ENCODE measurements at regions not wholly inside any gene's neighbourhood (a gene's known extent, or its start where the extent isn't known, plus 50 kb on each side); places are given as distances from the start of the nearest gene placed in this dataset.

DNA sequence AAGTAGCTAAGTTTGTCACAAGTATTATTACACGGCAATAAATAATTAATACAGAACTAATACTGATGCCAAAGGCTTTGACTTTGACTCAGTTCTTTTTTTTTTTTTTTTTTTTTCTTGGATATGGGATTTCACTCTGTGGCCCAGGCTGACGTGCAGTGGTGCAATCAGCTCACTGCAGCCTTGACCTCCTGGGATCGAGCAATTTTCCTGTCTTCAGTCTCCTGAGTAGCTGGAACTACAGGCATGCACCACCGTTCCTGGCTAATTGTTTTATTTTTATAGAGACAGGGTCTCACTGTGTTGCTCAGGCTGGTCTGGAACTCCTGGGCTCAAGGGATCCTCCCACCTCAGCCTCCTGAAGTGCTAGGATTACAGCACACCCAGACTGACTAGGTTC lies 284.5 kb downstream of the SS18 start:
- Mint-ChIP-seq H3K9me3 (ENCODE audit: unreplicated experiment) (peaks cover 9% of the 10 kb centered on the region), H3K4me3 (ENCODE audit: unreplicated experiment) (no peak overlapping the region), H3K27ac (ENCODE audit: unreplicated experiment) (no peak overlapping the region), H3K4me1 (ENCODE audit: unreplicated experiment) (peaks cover 10% of the 10 kb centered on the region), H3K27me3 (ENCODE audit: unreplicated experiment) (no peaks in the 10 kb centered on the region), H3K36me3 (ENCODE audit: unreplicated experiment) (no peaks in the 10 kb centered on the region)
- DNase-seq (ENCODE audit: extremely low spot score, unreplicated experiment) = no peak
- TF ChIP-seq, protein P1, sequence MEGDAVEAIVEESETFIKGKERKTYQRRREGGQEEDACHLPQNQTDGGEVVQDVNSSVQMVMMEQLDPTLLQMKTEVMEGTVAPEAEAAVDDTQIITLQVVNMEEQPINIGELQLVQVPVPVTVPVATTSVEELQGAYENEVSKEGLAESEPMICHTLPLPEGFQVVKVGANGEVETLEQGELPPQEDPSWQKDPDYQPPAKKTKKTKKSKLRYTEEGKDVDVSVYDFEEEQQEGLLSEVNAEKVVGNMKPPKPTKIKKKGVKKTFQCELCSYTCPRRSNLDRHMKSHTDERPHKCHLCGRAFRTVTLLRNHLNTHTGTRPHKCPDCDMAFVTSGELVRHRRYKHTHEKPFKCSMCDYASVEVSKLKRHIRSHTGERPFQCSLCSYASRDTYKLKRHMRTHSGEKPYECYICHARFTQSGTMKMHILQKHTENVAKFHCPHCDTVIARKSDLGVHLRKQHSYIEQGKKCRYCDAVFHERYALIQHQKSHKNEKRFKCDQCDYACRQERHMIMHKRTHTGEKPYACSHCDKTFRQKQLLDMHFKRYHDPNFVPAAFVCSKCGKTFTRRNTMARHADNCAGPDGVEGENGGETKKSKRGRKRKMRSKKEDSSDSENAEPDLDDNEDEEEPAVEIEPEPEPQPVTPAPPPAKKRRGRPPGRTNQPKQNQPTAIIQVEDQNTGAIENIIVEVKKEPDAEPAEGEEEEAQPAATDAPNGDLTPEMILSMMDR (IDR thresholded peaks at IDR 0.05) = no peak

DNA sequence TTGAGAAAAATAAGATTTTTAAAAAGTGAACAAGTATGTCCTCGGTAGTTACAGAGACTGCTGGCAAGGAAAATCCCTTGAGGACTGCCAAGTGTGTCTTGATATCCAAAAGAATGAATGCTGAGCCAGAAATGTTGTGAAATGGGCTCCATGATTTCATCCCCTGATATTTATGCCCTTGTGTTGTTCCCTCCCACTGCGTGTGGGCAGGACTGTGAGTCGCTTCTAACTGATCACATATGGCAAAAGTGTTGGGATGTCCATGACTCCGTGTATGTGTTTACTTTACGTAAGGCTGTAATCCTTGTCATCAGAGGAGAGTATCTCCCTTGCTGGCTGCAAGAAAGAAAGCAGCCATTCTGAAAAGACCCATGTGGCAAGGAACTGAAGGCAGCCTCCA lies 285.1 kb downstream of the SS18 start:
- TF ChIP-seq, protein P1 (IDR thresholded peaks at IDR 0.05) = no peak
- Mint-ChIP-seq H3K36me3 (ENCODE audit: unreplicated experiment) (no peaks in the 10 kb centered on the region), H3K27ac (ENCODE audit: unreplicated experiment) (no peak overlapping the region), H3K4me3 (ENCODE audit: unreplicated experiment) (no peak overlapping the region), H3K4me1 (ENCODE audit: unreplicated experiment) (peaks cover 10% of the 10 kb centered on the region), H3K9me3 (ENCODE audit: unreplicated experiment) (peaks cover 9% of the 10 kb centered on the region), H3K27me3 (ENCODE audit: unreplicated experiment) (no peaks in the 10 kb centered on the region)
- DNase-seq (ENCODE audit: extremely low spot score, unreplicated experiment) = no peak

DNA sequence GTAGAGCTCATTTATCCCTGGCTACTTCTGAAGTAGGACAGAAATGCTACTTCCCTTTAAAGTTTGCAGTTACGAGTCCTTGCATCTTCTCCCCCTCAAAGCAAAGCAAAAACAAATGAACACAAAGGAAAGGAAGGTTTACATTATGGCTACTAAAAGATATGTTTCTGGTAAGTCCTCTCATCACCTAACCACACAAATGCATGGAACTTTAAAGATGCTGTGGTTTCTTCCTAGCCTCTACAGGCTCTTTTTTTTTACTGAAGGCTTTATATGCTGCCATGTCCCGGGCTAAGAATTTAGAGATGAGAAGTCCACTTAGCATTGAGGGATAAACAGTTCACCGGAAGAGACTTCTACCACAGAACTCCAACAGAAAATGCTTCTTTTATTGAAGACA lies 291.2 kb downstream of the SS18 start:
- no peaks in the 10 kb centered on the region for H3K4me1 Mint-ChIP-seq (ENCODE audit: unreplicated experiment)
- no peak for DNase-seq (ENCODE audit: extremely low spot score, unreplicated experiment)
- no peaks in the 10 kb centered on the region for H3K27me3 Mint-ChIP-seq (ENCODE audit: unreplicated experiment)
- H3K9me3 Mint-ChIP-seq (ENCODE audit: unreplicated experiment) = peaks cover 9% of the 10 kb centered on the region
- H3K27ac Mint-ChIP-seq (ENCODE audit: unreplicated experiment) = no peak overlapping the region
- TF ChIP-seq, protein P1 (IDR thresholded peaks at IDR 0.05) = no peak
- no peak overlapping the region for H3K4me3 Mint-ChIP-seq (ENCODE audit: unreplicated experiment)
- H3K36me3 Mint-ChIP-seq (ENCODE audit: unreplicated experiment) = no peaks in the 10 kb centered on the region

DNA sequence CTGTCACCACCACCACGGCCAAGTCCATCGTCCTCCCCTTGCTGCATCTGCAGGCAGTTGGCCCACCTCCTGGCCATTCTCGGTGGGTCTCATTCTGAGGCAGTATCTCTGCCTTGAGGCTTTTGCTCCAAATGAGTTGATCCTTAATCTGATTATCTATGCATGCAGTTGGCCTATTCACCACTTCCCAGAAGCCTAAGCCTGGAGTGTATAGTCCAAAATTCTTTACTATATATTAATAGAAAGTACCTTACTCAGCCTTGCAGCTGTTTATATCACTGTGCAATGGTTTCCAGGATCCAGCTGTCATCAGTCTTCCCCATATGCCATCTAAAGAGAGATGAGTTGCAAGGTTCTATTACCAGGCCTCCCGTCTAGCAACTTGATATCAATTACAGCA lies 292.4 kb downstream of the SS18 start:
- peaks cover 9% of the 10 kb centered on the region for H3K9me3 Mint-ChIP-seq (ENCODE audit: unreplicated experiment)

DNA sequence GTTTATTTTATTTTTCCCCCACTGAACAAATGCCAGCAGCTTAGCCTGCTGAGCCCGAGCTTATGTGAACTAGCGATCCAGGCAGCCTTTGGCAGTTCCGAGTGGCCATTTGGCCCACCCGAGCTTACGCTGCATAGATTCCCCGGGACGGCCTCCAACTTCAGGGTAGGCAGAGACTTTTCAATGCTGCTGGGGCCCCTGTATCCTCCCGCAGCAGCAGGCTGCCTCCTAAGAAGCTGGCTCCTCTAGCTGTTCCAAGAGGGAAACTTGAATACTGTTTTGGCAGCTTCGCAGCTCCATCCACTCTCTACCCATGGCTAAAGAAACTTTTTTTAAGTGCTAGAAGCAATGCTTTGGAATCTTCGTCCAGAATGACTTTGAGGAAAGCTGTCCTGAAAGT lies 295.2 kb downstream of the SS18 start:
- Mint-ChIP-seq H3K4me3 (ENCODE audit: unreplicated experiment) (no peak overlapping the region), H3K9me3 (ENCODE audit: unreplicated experiment) (no peaks in the 10 kb centered on the region), H3K27ac (ENCODE audit: unreplicated experiment) (no peak overlapping the region), H3K36me3 (ENCODE audit: unreplicated experiment) (no peaks in the 10 kb centered on the region), H3K4me1 (ENCODE audit: unreplicated experiment) (no peaks in the 10 kb centered on the region), H3K27me3 (ENCODE audit: unreplicated experiment) (no peaks in the 10 kb centered on the region)
- TF ChIP-seq, protein P1 (IDR thresholded peaks at IDR 0.05) = no peak
- no peak for DNase-seq (ENCODE audit: extremely low spot score, unreplicated experiment)

More for the DNA sequence above, 292.4 kb downstream of the SS18 start:
- no peak overlapping the region for H3K27ac Mint-ChIP-seq (ENCODE audit: unreplicated experiment)
- DNase-seq (ENCODE audit: extremely low spot score, unreplicated experiment) = no peak
- no peaks in the 10 kb centered on the region for H3K36me3 Mint-ChIP-seq (ENCODE audit: unreplicated experiment)
- H3K4me1 Mint-ChIP-seq (ENCODE audit: unreplicated experiment) = no peaks in the 10 kb centered on the region
- H3K27me3 Mint-ChIP-seq (ENCODE audit: unreplicated experiment) = no peaks in the 10 kb centered on the region
- no peak overlapping the region for H3K4me3 Mint-ChIP-seq (ENCODE audit: unreplicated experiment)
- TF ChIP-seq, protein P1 (IDR thresholded peaks at IDR 0.05) = no peak

Data from osteocyte (in vitro differentiated cells).